GM23248 (cell line): ENCODE measurements at regions not wholly inside any gene's neighbourhood (a gene's known extent, or its start where the extent isn't known, plus 50 kb on each side); places are given as distances from the start of the nearest gene placed in this dataset.

Experiments
- DNase-seq: peaks from one replicate; pipeline ENCODE4 v3.0.0-alpha.2; 2015
- H2AFZ ChIP-seq: fragments of 200-600 bp; sonication (generic); 2 replicates; pipeline ENCODE4 v1.6.1; 2016; ENCODE audit warnings: antibody characterized with exemption
- H3F3A ChIP-seq: fragments of 200-600 bp; sonication (generic); 2 replicates; pipeline ENCODE4 v1.6.1; 2016; ENCODE audit warnings: mild to moderate bottlenecking, antibody characterized with exemption, mixed run types; ENCODE audit not compliant: insufficient read depth
- H3K27ac ChIP-seq: fragments of 200-600 bp; sonication (generic); 2 replicates; pipeline ENCODE4 v1.5.1; 2016; ENCODE audit warnings: mild to moderate bottlenecking
- H3K27me3 ChIP-seq: fragments of 200-600 bp; sonication (generic); replicated peaks from 2 replicates; pipeline ENCODE4 v1.6.1; 2016; ENCODE audit warnings: mild to moderate bottlenecking; ENCODE audit not compliant: insufficient read depth
- H3K36me3 ChIP-seq: fragments of 200-600 bp; sonication (generic); 2 replicates; pipeline ENCODE4 v1.6.1; 2016; ENCODE audit warnings: low read depth, mild to moderate bottlenecking
- H3K4me1 ChIP-seq: fragments of 200-600 bp; sonication (generic); 2 replicates; pipeline ENCODE4 v1.6.1; 2016; ENCODE audit warnings: mild to moderate bottlenecking; ENCODE audit not compliant: insufficient read depth
- H3K4me2 ChIP-seq: fragments of 200-600 bp; sonication (generic); one replicate; pipeline ENCODE4 v1.6.1; 2016; ENCODE audit warnings: mild to moderate bottlenecking; ENCODE audit not compliant: unreplicated experiment
- H3K4me3 ChIP-seq: fragments of 200-600 bp; sonication (generic); 2 replicates; pipeline ENCODE4 v1.5.1; 2016; ENCODE audit warnings: mild to moderate bottlenecking
- H3K79me2 ChIP-seq: fragments of 200-600 bp; sonication (generic); 2 replicates; pipeline ENCODE4 v1.6.1; 2016; ENCODE audit warnings: mild to moderate bottlenecking; ENCODE audit not compliant: insufficient read depth
- H3K9ac ChIP-seq: fragments of 200-600 bp; sonication (generic); 2 replicates; pipeline ENCODE4 v1.6.1; 2016; ENCODE audit warnings: mild to moderate bottlenecking
- H3K9me2 ChIP-seq: fragments of 200-600 bp; sonication (generic); 2 replicates; pipeline ENCODE4 v1.6.1; 2016; ENCODE audit warnings: mixed run types, mild to moderate bottlenecking, moderate library complexity; ENCODE audit not compliant: insufficient read depth
- H3K9me3 ChIP-seq: fragments of 200-600 bp; sonication (generic); one replicate; pipeline ENCODE4 v1.6.1; 2017; ENCODE audit warnings: low read depth
- H4K20me1 ChIP-seq: fragments of 200-600 bp; sonication (generic); 2 replicates; pipeline ENCODE4 v1.6.0; 2016; ENCODE audit not compliant: insufficient read depth
- EZH2 ChIP-seq: fragments of 200-600 bp; sonication (generic); IDR thresholded peaks from 2 replicates; pipeline ENCODE4 v1.6.1; 2018; ENCODE audit warnings: antibody characterized with exemption, mild to moderate bottlenecking; ENCODE audit not compliant: insufficient read depth, poor library complexity, severe bottlenecking
- EZH2phosphoT487 ChIP-seq: fragments of 200-600 bp; sonication (generic); IDR thresholded peaks from 2 replicates; pipeline ENCODE4 v1.6.1; 2018; ENCODE audit warnings: antibody characterized with exemption, moderate library complexity, mild to moderate bottlenecking, low read depth; ENCODE audit not compliant: insufficient read depth
- WGBS, 2 experiments: methylation state at CpG; one replicate each; pipeline ENCODE4 v1.1.6; 2015 to 2017; ENCODE audit warnings: low lambda C conversion rate in 2 of 2, low coverage in 1 of 2; ENCODE audit errors: missing lambda C conversion rate in 2 of 2; 5-methylcytosine and 5-hydroxymethylcytosine counted together
- in situ Hi-C: fragments of 300-500 bp; cut with MboI; formaldehyde crosslinking; loops from 2 replicates; pipeline ENCODE4 v1.15.0; 2020

- peaks cover 6% of the 10 kb centered on the region; the same call in 1 of the 2 replicates for H3K4me1 ChIP-seq
- H3K4me2 ChIP-seq: no peak overlapping the region
- peaks cover 11% of the 10 kb centered on the region for H3K27me3 ChIP-seq
- no peak overlapping the region for H2AFZ ChIP-seq
- DNase-seq: peak; percentile 69
- 30 to 32% methylated on average over 6 of the region's 6 CpGs for WGBS, 2 experiments
- TF ChIP-seq EZH2 (no peak), EZH2phosphoT487 (no peak)
- no peaks in the 10 kb centered on the region for H3K9me3 ChIP-seq
- H4K20me1 ChIP-seq: no peaks in the 10 kb centered on the region
- no peak overlapping the region for H3K4me3 ChIP-seq
- no peaks in the 10 kb centered on the region for H3K36me3 ChIP-seq
- H3K27ac ChIP-seq: no peak overlapping the region
- no peak overlapping the region for H3K9ac ChIP-seq
- no peaks in the 10 kb centered on the region for H3F3A ChIP-seq
- in situ Hi-C loops: no loop called here
- H3K79me2 ChIP-seq: no peaks in the 10 kb centered on the region
- H3K9me2 ChIP-seq: no peaks in the 10 kb centered on the region
Measured at GRCh38 chr1:38131024-38131585, 84.5 kb upstream of the POU3F1 start.

- 41 to 76% methylated on average over 2 of the region's 2 CpGs for WGBS, 2 experiments
- no peaks in the 10 kb centered on the region for H4K20me1 ChIP-seq
- H3K9me3 ChIP-seq: no peaks in the 10 kb centered on the region
- in situ Hi-C loops: no loop called here
- H3K36me3 ChIP-seq: no peaks in the 10 kb centered on the region
- H3K79me2 ChIP-seq: no peaks in the 10 kb centered on the region
- no peak overlapping the region for H2AFZ ChIP-seq
- TF ChIP-seq EZH2 (no peak), EZH2phosphoT487 (no peak)
- no peak overlapping the region for H3K4me2 ChIP-seq
- DNase-seq: peak; percentile 44
- peaks cover 6% of the 10 kb centered on the region; the same call in 1 of the 2 replicates for H3K4me1 ChIP-seq
- no peaks in the 10 kb centered on the region for H3K9me2 ChIP-seq
- no peaks in the 10 kb centered on the region for H3F3A ChIP-seq
- H3K9ac ChIP-seq: no peak overlapping the region
- H3K27me3 ChIP-seq: peaks cover 6% of the 10 kb centered on the region; the same call in 1 of the 2 replicates
- no peak overlapping the region for H3K4me3 ChIP-seq
- no peak overlapping the region for H3K27ac ChIP-seq
Measured at GRCh38 chr1:38129971-38130370, 83.4 kb upstream of the POU3F1 start.

GRCh38 chr1:38129473-38129872, 82.9 kb upstream of the POU3F1 start:
- TF ChIP-seq EZH2phosphoT487: no peak
- TF ChIP-seq EZH2: no peak

GRCh38 chr1:38128926-38129453, 82.4 kb upstream of the POU3F1 start:
- Histone ChIP-seq H2AFZ (no peak overlapping the region), H3K9me3 (no peaks in the 10 kb centered on the region), H3K27ac (no peak overlapping the region), H3K9ac (no peak overlapping the region), H4K20me1 (no peaks in the 10 kb centered on the region), H3F3A (no peaks in the 10 kb centered on the region), H3K4me3 (no peak overlapping the region), H3K4me1 (peaks cover 6% of the 10 kb centered on the region; the same call in 1 of the 2 replicates), H3K27me3 (no peaks in the 10 kb centered on the region; the same call in 1 of the 2 replicates), H3K9me2 (no peaks in the 10 kb centered on the region), H3K36me3 (no peaks in the 10 kb centered on the region), H3K4me2 (no peak overlapping the region), H3K79me2 (no peaks in the 10 kb centered on the region)
- DNase-seq: no peak
- 51 to 55% methylated on average over 9 of the region's 9 CpGs for WGBS, 2 experiments
- in situ Hi-C loops: no loop called here
- TF ChIP-seq EZH2 (no peak), EZH2phosphoT487 (no peak)

More at GRCh38 chr1:38129473-38129872, 82.9 kb upstream of the POU3F1 start:
- Histone ChIP-seq H4K20me1 (no peaks in the 10 kb centered on the region), H3K9me3 (no peaks in the 10 kb centered on the region), H3K27ac (no peak overlapping the region), H3K4me1 (peaks cover 6% of the 10 kb centered on the region; the same call in 1 of the 2 replicates), H3K9ac (no peak overlapping the region), H3K36me3 (no peaks in the 10 kb centered on the region), H3K4me3 (no peak overlapping the region), H3K79me2 (no peaks in the 10 kb centered on the region), H3K27me3 (peaks cover under 1% of the 10 kb centered on the region; the same call in 1 of the 2 replicates), H3K9me2 (no peaks in the 10 kb centered on the region), H3F3A (no peaks in the 10 kb centered on the region), H3K4me2 (no peak overlapping the region), H2AFZ (no peak overlapping the region)
- in situ Hi-C loops: no loop called here
- DNase-seq: no peak
- WGBS, 2 experiments: 53% methylated on average over 5 of the region's 5 CpGs

- no peak overlapping the region for H3K9ac ChIP-seq
- H3K9me2 ChIP-seq: no peaks in the 10 kb centered on the region
- TF ChIP-seq EZH2 (no peak), EZH2phosphoT487 (no peak)
- no peaks in the 10 kb centered on the region; the same call in 1 of the 2 replicates for H3K27me3 ChIP-seq
- no peaks in the 10 kb centered on the region for H3K9me3 ChIP-seq
- H3K36me3 ChIP-seq: no peaks in the 10 kb centered on the region
- no peak overlapping the region for H3K27ac ChIP-seq
- H3K4me3 ChIP-seq: no peak overlapping the region
- H2AFZ ChIP-seq: no peak overlapping the region
- WGBS, 2 experiments: 32 to 39% methylated on average over 2 of the region's 2 CpGs
- in situ Hi-C loops: no loop called here
- H3K4me2 ChIP-seq: no peak overlapping the region
- peaks cover 8% of the 10 kb centered on the region; the same call in 1 of the 2 replicates for H3K4me1 ChIP-seq
- H3F3A ChIP-seq: no peaks in the 10 kb centered on the region
- no peak for DNase-seq
- H3K79me2 ChIP-seq: no peaks in the 10 kb centered on the region
- no peaks in the 10 kb centered on the region for H4K20me1 ChIP-seq
Measured at GRCh38 chr1:38128511-38128910, 81.9 kb upstream of the POU3F1 start.
